Breast epithelium (tissue), 4 donors: ENCODE measurements at regions not wholly inside any gene's neighbourhood (a gene's known extent, or its start where the extent isn't known, plus 50 kb on each side); places are given as distances from the start of the nearest gene placed in this dataset.

ENCODE experiments used
- DNase-seq, 2 donors: peaks; one replicate each; pipeline ENCODE4 v3.0.0-alpha.2; 2019; ENCODE audit warnings: low spot score in 2 of 2
- H3K27ac ChIP-seq, 2 donors: fragments of 200-600 bp; sonication (generic) in 1 of 2; one replicate each; pipeline ENCODE4 v1.5.1; 2016 to 2019; ENCODE audit warnings: mild to moderate bottlenecking in 1 of 2
- H3K27me3 ChIP-seq, 2 donors: fragments of 200-600 bp; sonication (generic) in 1 of 2; one replicate each; pipeline versions ENCODE4 v1.5.1 to v1.6.0; 2017 to 2019; ENCODE audit warnings: control low read depth in 1 of 2, mild to moderate bottlenecking in 1 of 2
- H3K36me3 ChIP-seq: fragments of 200-600 bp; one replicate; pipeline ENCODE4 v1.5.1; 2019
- H3K4me1 ChIP-seq, 2 donors: fragments of 200-600 bp; sonication (generic); one replicate each; pipeline ENCODE4 v1.5.1; 2016 to 2019; ENCODE audit warnings: control low read depth in 1 of 2
- H3K4me3 ChIP-seq, 3 donors: fragments of 200-600 bp; sonication (generic); 1 replicate in 2 of 3; 2 replicates in 1 of 3; pipeline ENCODE4 v1.5.1; 2016 to 2019; ENCODE audit warnings: mild to moderate bottlenecking in 3 of 3, moderate library complexity in 2 of 3
- H3K9me3 ChIP-seq, 2 donors: fragments of 200-600 bp; sonication (generic) in 1 of 2; one replicate each; pipeline ENCODE4 v1.5.1; 2016 to 2019; ENCODE audit warnings: control low read depth in 1 of 2
- CTCF ChIP-seq, 3 donors: fragments of 450-650 bp; IDR thresholded peaks; one replicate each; pipeline ENCODE4 v1.5.1; 2016 to 2017; ENCODE audit warnings: antibody characterized with exemption in 3 of 3, mild to moderate bottlenecking in 3 of 3, moderate library complexity in 3 of 3
- POLR2A ChIP-seq: fragments of 450-650 bp; IDR thresholded peaks from one replicate; pipeline ENCODE4 v1.6.1; 2016; ENCODE audit warnings: antibody characterized with exemption, mild to moderate bottlenecking, moderate library complexity
- POLR2AphosphoS5 ChIP-seq, 3 donors: sonication (generic); formaldehyde crosslinking; IDR thresholded peaks; one replicate each; pipeline ENCODE4 v1.6.1; 2017; ENCODE audit warnings: antibody characterized with exemption in 3 of 3
- intact Hi-C: fragments of 100-400 bp; cut with DNase I; formaldehyde crosslinking; loops from one replicate; pipeline ENCODE4 v1.15.1; 2023; ENCODE audit warnings: low total_unique reads

GRCh38 chrX:16305187-16305586 is 137.9 kb downstream of the MAGEB17 start:
- Histone ChIP-seq H3K36me3 (no peaks in the 10 kb centered on the region), H3K27me3 (peaks cover 0 to 22% of the 10 kb centered on the region in 2 donors), H3K9me3 (no peaks in the 10 kb centered on the region), H3K4me1 (no peaks in the 10 kb centered on the region), H3K4me3 (no peak overlapping the region), H3K27ac (no peak overlapping the region)
- TF ChIP-seq CTCF (IDR thresholded peaks at IDR 0.05): no peak
- no peak for TF ChIP-seq POLR2AphosphoS5 (IDR thresholded peaks at IDR 0.05)
- no peak for TF ChIP-seq POLR2A
- intact Hi-C loops: no loop called here
- DNase-seq: no peak

- TF ChIP-seq POLR2A: no peak
- no peak for TF ChIP-seq CTCF (IDR thresholded peaks at IDR 0.05)
- no peak for TF ChIP-seq POLR2AphosphoS5 (IDR thresholded peaks at IDR 0.05)
Measured at GRCh38 chrX:16307950-16308349, 140.7 kb downstream of the MAGEB17 start.

GRCh38 chrX:16308773-16309172 is 141.5 kb downstream of the MAGEB17 start:
- Histone ChIP-seq H3K4me1 (no peaks in the 10 kb centered on the region), H3K27ac (no peak overlapping the region), H3K27me3 (peaks cover 0 to 37% of the 10 kb centered on the region in 2 donors), H3K9me3 (no peaks in the 10 kb centered on the region), H3K4me3 (no peak overlapping the region), H3K36me3 (no peaks in the 10 kb centered on the region)
- intact Hi-C loops: no loop called here
- no peak for DNase-seq
- TF ChIP-seq POLR2AphosphoS5 (IDR thresholded peaks at IDR 0.05) (no peak), POLR2A (no peak), CTCF (IDR thresholded peaks at IDR 0.05) (no peak)

More at GRCh38 chrX:16307950-16308349, 140.7 kb downstream of the MAGEB17 start:
- no peak for DNase-seq
- no peaks in the 10 kb centered on the region for H3K9me3 ChIP-seq
- no peaks in the 10 kb centered on the region for H3K36me3 ChIP-seq
- H3K4me1 ChIP-seq: no peaks in the 10 kb centered on the region
- H3K27ac ChIP-seq: no peak overlapping the region
- no peak overlapping the region for H3K4me3 ChIP-seq
- H3K27me3 ChIP-seq: peaks cover 0 to 37% of the 10 kb centered on the region in 2 donors
- intact Hi-C loops: no loop called here

- Histone ChIP-seq H3K27me3 (peaks cover 0 to 37% of the 10 kb centered on the region in 2 donors), H3K4me3 (no peak overlapping the region), H3K9me3 (no peaks in the 10 kb centered on the region), H3K4me1 (no peaks in the 10 kb centered on the region), H3K27ac (no peak overlapping the region), H3K36me3 (no peaks in the 10 kb centered on the region)
- intact Hi-C loops: no loop called here
- no peak for DNase-seq
- no peak for TF ChIP-seq POLR2A
- TF ChIP-seq CTCF (IDR thresholded peaks at IDR 0.05): no peak
- TF ChIP-seq POLR2AphosphoS5 (IDR thresholded peaks at IDR 0.05): no peak
Measured at GRCh38 chrX:16310326-16310725, 143.0 kb downstream of the MAGEB17 start.

GRCh38 chrX:16311671-16312070 is 144.4 kb downstream of the MAGEB17 start:
- H3K9me3 ChIP-seq: no peaks in the 10 kb centered on the region
- H3K4me1 ChIP-seq: no peaks in the 10 kb centered on the region
- no peak for DNase-seq
- H3K36me3 ChIP-seq: no peaks in the 10 kb centered on the region
- intact Hi-C loops: no loop called here
- no peak overlapping the region for H3K4me3 ChIP-seq
- TF ChIP-seq POLR2AphosphoS5 (IDR thresholded peaks at IDR 0.05) (no peak), POLR2A (no peak), CTCF (IDR thresholded peaks at IDR 0.05) (no peak)
- H3K27me3 ChIP-seq: peaks cover 0 to 37% of the 10 kb centered on the region in 2 donors
- H3K27ac ChIP-seq: no peak overlapping the region
